Testis (tissue), 2 donors: ENCODE measurements at regions not wholly inside any gene's neighbourhood (a gene's known extent, or its start where the extent isn't known, plus 50 kb on each side); places are given as distances from the start of the nearest gene placed in this dataset.

Experiments used
- DNase-seq: peaks from one replicate; pipeline ENCODE4 v3.0.0-alpha.2; 2019
- H3K27ac ChIP-seq, 2 donors: fragments of 200-600 bp; sonication (generic); one replicate each; pipeline ENCODE4 v1.5.1; 2019
- H3K27me3 ChIP-seq: fragments of 200-600 bp; sonication (generic); one replicate; pipeline ENCODE4 v1.5.1; 2019
- H3K36me3 ChIP-seq: fragments of 200-600 bp; sonication (generic); one replicate; pipeline ENCODE4 v1.5.1; 2017; ENCODE audit warnings: low read depth; ENCODE audit errors: missing control alignments
- H3K4me1 ChIP-seq: fragments of 200-600 bp; sonication (generic); one replicate; pipeline ENCODE4 v1.5.1; 2019
- H3K4me3 ChIP-seq, 2 donors: fragments of 200-600 bp; sonication (generic); one replicate each; pipeline ENCODE4 v1.5.1; 2017 to 2019
- H3K9me3 ChIP-seq: fragments of 200-600 bp; sonication (generic); one replicate; pipeline ENCODE4 v1.5.1; 2017
- POLR2A ChIP-seq: fragments of 450-650 bp; IDR thresholded peaks from one replicate; pipeline ENCODE4 v1.6.1; 2017; ENCODE audit warnings: antibody characterized with exemption, mild to moderate bottlenecking, moderate library complexity
- WGBS, 2 donors: methylation state at CpG; one replicate each; pipeline ENCODE4 v1.1.5; 2018; 5-methylcytosine and 5-hydroxymethylcytosine counted together
- intact Hi-C: fragments of 100-400 bp; cut with DNase I; formaldehyde crosslinking; loops from one replicate; pipeline ENCODE4 v1.15.1; 2023; ENCODE audit warnings: low total_unique reads
- TF ChIP-seq, protein P1 (sequence below), 3 experiments: fragments of 450-650 bp in 2 of 3; fragments of 200-600 bp in 1 of 3; sonication (generic) in 1 of 3; IDR thresholded peaks; one replicate each; pipeline ENCODE4 v1.5.1; 2016 to 2019; ENCODE audit warnings: antibody characterized with exemption in 3 of 3, mild to moderate bottlenecking in 2 of 3, moderate library complexity in 1 of 3

DNA sequence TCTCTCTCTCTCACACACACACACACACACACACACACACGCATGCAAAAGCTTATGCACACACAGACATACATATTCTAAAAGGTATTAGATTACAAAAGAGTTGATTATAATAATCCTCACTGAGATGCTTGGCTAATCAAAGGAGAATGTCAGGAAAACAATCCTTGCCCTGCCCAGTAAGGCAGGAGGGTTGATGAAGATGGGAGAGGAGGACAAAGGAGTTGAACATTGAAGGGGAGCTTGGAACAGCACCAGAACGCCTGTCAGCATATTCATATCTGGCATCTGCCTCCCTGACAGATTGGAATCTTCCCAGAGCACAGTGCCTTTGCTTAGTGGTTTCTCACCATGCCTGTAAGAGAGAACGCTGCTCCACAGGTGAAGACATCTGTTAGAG, 68.6 kb upstream of the PALMD start:
- DNase-seq: no peak
- 72 to 95% methylated on average over 3 of the region's 3 CpGs for whole genome bisulfite sequencing, 2 donors

DNA sequence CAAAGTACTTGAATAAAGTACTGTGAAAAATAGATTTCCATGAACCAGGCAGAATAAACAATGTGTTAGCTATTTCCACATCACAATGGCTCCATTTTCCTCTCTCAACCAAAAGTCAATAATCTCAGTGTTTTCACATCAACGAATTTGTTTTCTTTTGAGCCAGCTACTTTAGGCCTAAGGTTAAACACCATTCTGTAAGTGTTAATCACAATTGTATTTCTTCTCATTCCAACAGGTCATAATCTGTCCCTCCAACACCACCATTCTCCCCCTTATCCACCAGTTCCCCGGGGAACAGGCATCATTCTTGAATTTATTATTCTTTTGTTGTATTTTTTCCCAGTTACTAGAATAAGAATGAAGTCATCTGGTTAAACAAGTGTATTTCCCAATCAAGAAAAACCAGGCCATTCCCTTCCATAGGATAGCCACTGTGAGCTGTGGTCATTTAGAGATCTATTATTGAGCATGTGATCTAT, 66.2 kb upstream of the PALMD start:
- no peaks in the 10 kb centered on the region for H3K36me3 ChIP-seq
- H3K27ac ChIP-seq: no peak overlapping the region
- intact Hi-C loops: no loop called here
- 73 to 77% methylated on average over 2 of the region's 2 CpGs for WGBS, 2 donors
- H3K4me3 ChIP-seq: no peak overlapping the region
- TF ChIP-seq, protein P1, sequence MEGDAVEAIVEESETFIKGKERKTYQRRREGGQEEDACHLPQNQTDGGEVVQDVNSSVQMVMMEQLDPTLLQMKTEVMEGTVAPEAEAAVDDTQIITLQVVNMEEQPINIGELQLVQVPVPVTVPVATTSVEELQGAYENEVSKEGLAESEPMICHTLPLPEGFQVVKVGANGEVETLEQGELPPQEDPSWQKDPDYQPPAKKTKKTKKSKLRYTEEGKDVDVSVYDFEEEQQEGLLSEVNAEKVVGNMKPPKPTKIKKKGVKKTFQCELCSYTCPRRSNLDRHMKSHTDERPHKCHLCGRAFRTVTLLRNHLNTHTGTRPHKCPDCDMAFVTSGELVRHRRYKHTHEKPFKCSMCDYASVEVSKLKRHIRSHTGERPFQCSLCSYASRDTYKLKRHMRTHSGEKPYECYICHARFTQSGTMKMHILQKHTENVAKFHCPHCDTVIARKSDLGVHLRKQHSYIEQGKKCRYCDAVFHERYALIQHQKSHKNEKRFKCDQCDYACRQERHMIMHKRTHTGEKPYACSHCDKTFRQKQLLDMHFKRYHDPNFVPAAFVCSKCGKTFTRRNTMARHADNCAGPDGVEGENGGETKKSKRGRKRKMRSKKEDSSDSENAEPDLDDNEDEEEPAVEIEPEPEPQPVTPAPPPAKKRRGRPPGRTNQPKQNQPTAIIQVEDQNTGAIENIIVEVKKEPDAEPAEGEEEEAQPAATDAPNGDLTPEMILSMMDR (IDR thresholded peaks at IDR 0.05): no peak
- no peak for TF ChIP-seq POLR2A
- H3K4me1 ChIP-seq: no peaks in the 10 kb centered on the region
- H3K27me3 ChIP-seq: no peaks in the 10 kb centered on the region
- H3K9me3 ChIP-seq: no peaks in the 10 kb centered on the region
- no peak for DNase-seq

More for the DNA sequence above, 68.6 kb upstream of the PALMD start:
- Histone ChIP-seq H3K27me3 (no peaks in the 10 kb centered on the region), H3K9me3 (no peaks in the 10 kb centered on the region), H3K27ac (no peak overlapping the region), H3K4me3 (no peak overlapping the region), H3K36me3 (no peaks in the 10 kb centered on the region), H3K4me1 (no peaks in the 10 kb centered on the region)
- TF ChIP-seq, protein P1 (IDR thresholded peaks at IDR 0.05): no peak
- TF ChIP-seq POLR2A: no peak
- intact Hi-C loops: no loop called here

DNA sequence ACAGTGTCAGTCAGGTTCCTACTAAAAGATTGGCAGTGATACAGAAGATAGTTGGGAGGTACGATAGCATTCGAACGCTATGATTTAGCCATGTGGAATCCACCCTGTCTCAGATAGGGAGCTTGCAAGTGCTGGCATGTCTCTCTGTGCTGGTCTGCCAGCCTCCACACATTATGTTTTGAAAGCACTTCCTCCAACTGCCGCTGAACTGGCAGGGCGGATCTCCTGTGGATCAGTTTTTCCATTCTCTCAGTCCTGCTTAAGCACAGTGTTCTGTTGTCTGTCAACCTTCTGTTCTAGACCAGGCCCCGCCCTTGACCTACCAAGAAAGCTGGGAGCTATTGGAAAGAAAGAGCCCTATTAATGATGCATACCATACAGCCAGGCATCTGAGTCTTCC, 65.5 kb upstream of the PALMD start:
- no peak overlapping the region for H3K4me3 ChIP-seq
- no peak overlapping the region for H3K27ac ChIP-seq
- no peaks in the 10 kb centered on the region for H3K9me3 ChIP-seq
- intact Hi-C loops: no loop called here
- no peak for TF ChIP-seq POLR2A
- TF ChIP-seq, protein P1 (IDR thresholded peaks at IDR 0.05): no peak
- H3K4me1 ChIP-seq: no peaks in the 10 kb centered on the region
- no peak for DNase-seq
- no peaks in the 10 kb centered on the region for H3K27me3 ChIP-seq
- H3K36me3 ChIP-seq: no peaks in the 10 kb centered on the region
- WGBS, 2 donors: 77 to 92% methylated on average over 6 of the region's 6 CpGs

DNA sequence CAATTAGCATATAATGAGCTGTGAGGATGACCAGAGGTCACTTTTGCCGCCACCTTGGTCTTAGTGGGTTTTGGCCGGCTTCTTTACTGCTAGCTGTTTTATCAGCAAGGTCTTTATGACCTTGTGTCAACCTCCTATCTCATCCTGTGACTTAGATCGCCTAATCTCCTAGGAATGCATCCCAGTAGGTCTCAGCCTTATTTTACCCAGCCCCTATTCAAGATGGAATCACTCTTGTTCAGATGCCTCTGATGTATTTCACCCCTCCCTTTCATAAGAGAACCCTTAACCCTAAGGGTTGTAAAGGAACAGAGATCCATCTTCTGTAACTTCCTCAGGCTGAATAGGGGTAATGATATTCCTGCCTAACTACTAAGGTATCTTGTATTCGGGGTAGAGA, 58.9 kb upstream of the PALMD start:
- TF ChIP-seq, protein P1 (IDR thresholded peaks at IDR 0.05): no peak
- no peak for TF ChIP-seq POLR2A
- Histone ChIP-seq H3K27ac (no peak overlapping the region), H3K9me3 (no peaks in the 10 kb centered on the region), H3K36me3 (no peaks in the 10 kb centered on the region), H3K27me3 (no peaks in the 10 kb centered on the region), H3K4me1 (no peaks in the 10 kb centered on the region), H3K4me3 (no peak overlapping the region)
- WGBS, 2 donors: 72 to 83% methylated on average over 4 of the region's 4 CpGs
- no peak for DNase-seq
- intact Hi-C loops: no loop called here

DNA sequence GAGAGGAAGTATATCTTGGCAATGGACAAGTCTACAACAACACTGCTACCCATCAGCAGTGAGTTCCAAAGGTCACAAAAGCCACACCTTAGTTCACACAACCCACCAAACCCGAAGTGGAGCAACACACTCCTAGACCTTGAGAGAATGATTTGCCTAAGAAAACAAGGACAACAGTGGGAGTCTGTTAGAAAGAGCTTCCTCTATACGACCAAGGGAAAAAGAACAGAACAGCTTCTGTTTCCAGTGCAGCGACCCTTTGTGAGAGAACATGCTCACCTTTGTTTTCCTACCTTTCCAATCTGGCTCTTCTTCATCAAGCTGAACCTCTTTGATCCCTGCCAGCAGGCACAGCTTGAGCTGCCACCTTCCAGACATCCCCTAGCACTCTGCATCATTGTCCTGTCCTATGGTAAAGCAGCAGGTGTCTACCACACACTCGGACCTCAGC, 56.7 kb upstream of the PALMD start:
- H3K27me3 ChIP-seq: no peaks in the 10 kb centered on the region
- no peaks in the 10 kb centered on the region for H3K36me3 ChIP-seq
- intact Hi-C loops: no loop called here
- no peak overlapping the region for H3K4me3 ChIP-seq
- DNase-seq: no peak
- no peaks in the 10 kb centered on the region for H3K4me1 ChIP-seq
- no peak for TF ChIP-seq POLR2A
- TF ChIP-seq, protein P1 (IDR thresholded peaks at IDR 0.05): no peak
- no peak overlapping the region for H3K27ac ChIP-seq
- WGBS, 2 donors: 68 to 72% methylated on average over 4 of the region's 4 CpGs
- no peaks in the 10 kb centered on the region for H3K9me3 ChIP-seq
